SW 1271 (cell line): ENCODE measurements at regions not wholly inside any gene's neighbourhood (a gene's known extent, or its start where the extent isn't known, plus 50 kb on each side); places are given as distances from the start of the nearest gene placed in this dataset.

ENCODE experiments used
- DNase-seq, 2 experiments: peaks; one replicate each; lab custom pipeline; 2025; lab: John Stamatoyannopoulos, UW

GRCh38 chr5:124060413-124061067 lies 548.6 kb downstream of the CSNK1G3 start:
- DNase-seq, result no peak

- no peak for DNase-seq
These were observed 548.0 kb downstream of the CSNK1G3 start for GRCh38 chr5:124060011-124060410.

GRCh38 chr5:124059200-124059599 lies 547.2 kb downstream of the CSNK1G3 start:
- no peak for DNase-seq

- DNase-seq, result no peak
These were observed 545.8 kb downstream of the CSNK1G3 start for GRCh38 chr5:124057724-124058231.

- DNase-seq, result no peak
These were observed 545.2 kb downstream of the CSNK1G3 start for GRCh38 chr5:124056991-124057723.

DNA sequence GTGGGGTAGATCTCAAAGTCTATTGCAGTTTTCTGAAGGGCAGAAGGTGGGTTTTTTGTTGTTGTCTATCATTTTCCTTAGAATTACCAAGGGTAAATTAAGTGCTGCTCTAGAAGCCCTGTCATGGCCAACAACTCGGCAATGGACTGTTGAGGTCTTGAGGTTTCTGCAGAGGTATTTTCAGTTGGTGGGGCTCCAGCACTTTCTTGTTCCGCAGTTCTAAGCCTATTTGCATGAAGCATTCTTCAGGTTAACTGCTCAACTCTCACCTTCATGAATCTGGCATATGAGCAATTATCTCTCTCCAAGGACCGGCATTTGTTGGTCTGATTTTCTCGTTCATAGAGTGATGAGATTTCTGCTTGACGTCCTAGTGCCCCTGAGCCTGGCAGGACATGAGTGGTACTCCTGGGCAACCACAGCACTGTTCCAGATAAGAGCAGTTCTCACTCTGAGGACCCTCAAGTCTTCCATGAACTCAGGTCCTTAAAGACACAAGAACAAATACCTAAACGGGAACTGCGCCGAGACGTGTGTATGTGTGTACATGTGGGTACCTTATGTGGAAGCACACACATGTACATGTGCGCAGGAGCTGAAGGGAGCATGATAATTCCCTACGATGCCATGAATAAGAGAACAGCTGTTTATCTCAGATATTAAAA lies 544.5 kb downstream of the CSNK1G3 start:
- no peak for DNase-seq

DNA sequence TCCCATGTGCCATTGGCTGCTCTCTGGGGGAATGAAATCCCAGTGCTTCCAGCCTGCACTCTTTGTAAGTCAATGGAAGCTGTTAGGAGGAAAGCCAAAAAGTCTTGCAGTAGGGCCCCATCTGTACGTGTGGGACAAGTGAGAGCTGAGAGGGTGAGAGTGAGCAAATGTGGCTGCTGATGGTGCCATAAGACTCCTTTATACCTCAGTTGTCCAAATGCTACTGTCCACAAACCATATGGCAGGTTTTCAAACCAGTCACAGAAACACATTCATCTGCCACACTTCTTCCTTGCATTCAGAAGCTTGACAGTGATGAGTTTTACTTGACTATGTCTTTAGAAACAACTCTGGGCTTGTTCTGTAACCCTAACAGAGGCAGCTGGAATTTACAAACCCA lies 543.8 kb downstream of the CSNK1G3 start:
- no peak for DNase-seq

GRCh38 chr5:124054564-124054963 lies 542.6 kb downstream of the CSNK1G3 start:
- DNase-seq, result no peak

- no peak for DNase-seq
These were observed 541.4 kb downstream of the CSNK1G3 start for GRCh38 chr5:124053340-124053739.

DNA sequence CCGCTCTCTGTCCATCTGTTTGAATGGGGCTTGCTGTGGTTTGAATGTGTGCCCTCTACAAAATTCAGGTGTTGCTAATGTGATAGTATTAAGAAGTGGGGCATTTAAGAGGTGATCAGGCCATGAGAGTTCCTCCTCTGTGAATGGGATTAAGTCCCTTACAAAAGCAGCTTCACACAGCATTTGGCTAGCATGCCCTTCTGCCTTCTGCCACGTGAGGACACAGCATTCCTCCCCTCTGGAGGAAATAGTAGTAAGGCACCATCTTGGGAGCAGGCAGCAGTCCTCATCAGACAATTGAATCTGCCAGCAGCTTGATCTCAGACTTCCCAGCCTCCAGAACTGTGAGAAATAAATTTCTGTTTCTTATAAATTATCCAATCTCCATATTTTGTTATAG lies 540.2 kb downstream of the CSNK1G3 start:
- no peak for DNase-seq

GRCh38 chr5:124050120-124050770 lies 538.3 kb downstream of the CSNK1G3 start:
- DNase-seq, result no peak

- DNase-seq, result no peak
These were observed 533.4 kb downstream of the CSNK1G3 start for GRCh38 chr5:124045412-124045811.

DNA sequence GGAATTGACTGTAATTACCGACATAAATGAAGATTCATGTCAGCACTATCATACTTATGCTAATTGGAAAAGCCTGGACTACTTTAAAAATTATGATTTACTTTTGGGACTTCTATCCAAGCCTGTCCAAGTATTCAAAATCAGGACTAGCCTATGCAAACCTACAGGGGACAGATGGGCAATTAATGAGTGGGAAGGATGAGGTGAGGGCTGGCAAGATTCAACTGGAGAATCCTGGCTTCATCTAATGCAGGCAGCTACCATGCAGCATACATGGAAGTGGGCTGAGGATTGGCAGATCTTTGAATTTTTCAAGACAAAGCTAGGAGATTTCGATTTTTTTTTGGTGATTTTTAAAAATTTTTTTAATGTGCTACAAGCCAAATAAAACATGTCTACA lies 532.6 kb downstream of the CSNK1G3 start:
- no peak for DNase-seq

DNA sequence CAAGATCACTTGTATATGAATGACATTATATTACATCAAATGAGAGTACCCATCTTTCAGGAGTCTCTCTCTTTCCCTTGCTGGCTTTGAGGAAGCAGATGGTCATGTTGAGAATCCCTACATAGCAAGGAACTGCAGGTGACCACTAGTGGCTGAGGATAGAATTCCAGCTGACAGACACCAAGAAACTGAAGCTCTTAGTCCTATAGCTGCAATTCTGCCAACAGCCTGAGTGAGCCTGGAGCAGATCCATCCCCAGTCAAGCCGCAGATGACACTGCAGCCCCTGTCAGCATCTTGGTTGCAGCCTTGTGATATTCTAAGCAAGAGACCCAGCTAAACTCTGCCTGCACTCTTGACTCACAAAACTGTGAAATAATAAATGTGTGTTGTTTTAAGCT lies 531.5 kb downstream of the CSNK1G3 start:
- DNase-seq, result peak in 1 of 2 experiments; percentile 16

- DNase-seq, result no peak
These were observed 528.8 kb downstream of the CSNK1G3 start for GRCh38 chr5:124040799-124041198.

GRCh38 chr5:124039410-124039809 lies 527.4 kb downstream of the CSNK1G3 start:
- no peak for DNase-seq

DNA sequence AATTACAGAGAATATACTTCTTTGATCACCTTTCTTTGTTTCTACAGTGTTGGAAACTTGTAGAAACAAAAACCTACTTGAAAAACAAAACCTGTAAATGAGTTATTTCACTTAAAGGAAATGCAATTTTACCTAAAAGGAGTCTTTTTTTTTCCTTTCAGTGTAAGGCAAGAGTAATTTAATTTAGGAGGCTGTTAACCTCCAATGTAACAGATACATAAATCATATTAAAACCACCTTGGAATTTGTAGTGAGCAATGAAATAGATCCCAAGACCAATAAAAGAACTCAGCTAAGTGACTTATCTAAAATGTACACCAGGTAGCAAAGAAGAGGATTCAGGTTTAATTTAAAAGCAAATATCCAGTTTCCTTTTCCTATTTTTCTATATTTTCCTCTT lies 524.8 kb downstream of the CSNK1G3 start:
- DNase-seq, result no peak

DNA sequence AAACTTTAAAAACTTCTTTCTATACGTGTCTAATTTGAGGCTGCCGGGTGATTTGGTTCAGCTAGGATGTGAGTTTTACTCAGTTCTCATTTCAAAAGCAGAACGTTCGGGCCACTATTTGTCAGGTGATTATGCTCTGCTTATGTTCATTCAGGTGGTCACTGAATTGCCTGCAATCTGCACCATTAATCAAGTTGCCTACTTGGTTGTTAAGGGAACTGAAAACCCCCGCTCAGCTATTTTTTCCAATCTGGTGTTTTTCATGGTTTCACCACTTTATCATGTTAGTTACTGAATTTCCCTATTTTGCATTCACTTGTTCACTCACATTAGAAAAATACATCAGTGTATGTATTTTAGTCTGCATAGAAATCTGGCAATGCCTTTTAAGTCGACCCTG lies 523.0 kb downstream of the CSNK1G3 start:
- DNase-seq, result no peak

DNA sequence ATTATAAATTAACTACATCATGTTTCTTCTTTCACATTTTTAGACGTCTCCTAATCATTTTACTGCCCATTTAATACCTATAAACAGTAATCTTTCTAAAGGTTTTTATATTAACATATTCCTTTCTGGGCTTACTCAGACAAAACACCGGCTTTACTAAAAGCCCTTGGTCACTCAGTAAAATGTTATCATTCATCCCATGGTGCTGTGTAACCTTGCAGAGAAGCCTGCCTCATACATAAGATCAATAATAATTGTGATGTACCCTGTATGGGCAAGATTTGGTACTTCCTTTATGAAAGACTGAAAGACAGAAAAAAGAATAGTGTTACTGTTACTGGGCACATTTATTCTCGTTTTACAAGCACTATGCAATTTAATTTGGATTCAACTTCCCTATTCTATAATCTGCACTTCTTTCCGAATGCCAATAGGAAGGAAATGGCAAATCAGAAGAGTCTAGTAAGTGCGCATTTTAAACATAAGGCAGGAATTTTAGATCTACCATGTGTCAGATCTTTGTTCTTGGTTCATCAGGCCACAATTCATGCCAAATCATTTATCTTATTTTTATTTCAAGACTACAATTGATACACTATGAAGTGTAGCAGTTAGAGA lies 522.2 kb downstream of the CSNK1G3 start:
- no peak for DNase-seq

DNA sequence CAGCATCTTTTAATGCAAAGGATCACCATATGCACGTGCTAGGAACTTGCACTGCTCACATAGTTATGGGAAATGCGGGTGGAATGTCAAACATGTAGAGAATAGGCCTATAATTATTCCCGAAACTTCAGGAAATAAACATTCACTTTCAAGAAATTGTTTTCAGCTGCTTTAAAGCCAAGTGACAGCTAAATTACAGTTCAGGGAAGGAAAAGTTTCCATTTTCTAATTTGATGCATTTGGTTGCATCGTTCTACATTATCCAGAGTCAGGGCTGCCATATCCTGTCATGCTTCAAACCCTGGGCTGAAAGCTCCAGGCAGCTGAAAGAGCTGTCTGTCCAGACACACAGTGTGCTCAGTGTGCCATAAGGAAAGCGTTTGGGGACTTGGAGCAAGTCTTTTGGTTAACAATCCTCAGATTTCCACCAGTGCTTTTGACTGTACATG lies 518.1 kb downstream of the CSNK1G3 start:
- DNase-seq, result no peak

DNA sequence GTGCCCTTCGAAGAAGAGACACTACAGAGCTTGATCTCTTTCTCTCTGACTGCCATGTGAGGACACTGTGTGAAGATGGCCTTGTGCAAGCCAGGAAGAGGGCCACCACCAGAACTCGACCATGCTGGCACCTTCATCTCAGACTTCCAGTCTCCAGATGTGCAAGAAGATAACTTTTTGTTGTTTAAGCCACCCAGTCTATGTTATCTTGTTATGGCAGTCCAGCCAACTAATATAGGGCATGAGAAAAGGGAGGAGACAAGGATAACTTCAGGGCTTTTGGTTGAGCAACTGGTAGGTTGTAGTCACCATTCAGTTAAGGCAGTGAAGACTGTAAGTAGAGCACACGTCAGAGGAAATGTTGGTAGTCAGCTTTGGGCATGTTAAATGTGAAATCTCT lies 515.5 kb downstream of the CSNK1G3 start:
- DNase-seq, result no peak

DNA sequence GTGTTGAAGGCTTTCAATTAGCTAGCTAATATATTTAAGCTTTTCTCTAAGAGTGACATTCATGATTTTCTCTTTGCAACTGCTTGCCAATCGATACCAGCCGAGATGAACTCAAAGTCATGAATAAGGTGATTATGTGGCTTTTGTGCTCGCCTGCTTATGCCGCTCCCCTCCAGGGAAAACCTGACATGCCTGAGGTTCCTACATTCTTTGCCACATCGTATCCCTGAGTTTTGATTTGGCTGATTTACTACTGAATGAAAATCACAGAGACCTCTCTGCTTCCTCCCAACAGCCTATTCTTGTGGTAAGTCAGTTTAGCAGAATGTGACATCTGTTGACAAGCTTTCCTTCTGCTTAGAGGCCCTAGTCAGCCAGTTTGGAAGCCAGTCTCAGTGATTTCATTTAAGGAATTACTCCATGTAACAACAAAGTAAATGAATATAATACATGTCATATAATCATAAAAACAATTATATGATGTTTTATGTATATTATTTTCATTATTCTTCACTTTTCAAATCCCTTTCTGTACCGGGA lies 513.4 kb downstream of the CSNK1G3 start:
- no peak for DNase-seq
